Prostate gland (tissue), 2 donors: ENCODE measurements at regions not wholly inside any gene's neighbourhood (a gene's known extent, or its start where the extent isn't known, plus 50 kb on each side); places are given as distances from the start of the nearest gene placed in this dataset.

Experiments
- POLR2A ChIP-seq: fragments of 450-650 bp; IDR thresholded peaks from one replicate; pipeline ENCODE4 v1.6.1; 2016; ENCODE audit warnings: antibody characterized with exemption, mild to moderate bottlenecking
- POLR2AphosphoS5 ChIP-seq: sonication (generic); formaldehyde crosslinking; IDR thresholded peaks from one replicate; pipeline ENCODE4 v1.6.1; 2017; ENCODE audit warnings: antibody characterized with exemption
- TF ChIP-seq, protein P1 (sequence below), 4 experiments: fragments of 200-600 bp in 2 of 4; fragments of 450-650 bp in 2 of 4; sonication (generic) in 2 of 4; IDR thresholded peaks; 1 replicate in 3 of 4; 2 replicates in 1 of 4; pipeline ENCODE4 v1.5.1; 2016 to 2019; ENCODE audit warnings: antibody characterized with exemption in 4 of 4, mild to moderate bottlenecking in 2 of 4, moderate library complexity in 2 of 4

DNA sequence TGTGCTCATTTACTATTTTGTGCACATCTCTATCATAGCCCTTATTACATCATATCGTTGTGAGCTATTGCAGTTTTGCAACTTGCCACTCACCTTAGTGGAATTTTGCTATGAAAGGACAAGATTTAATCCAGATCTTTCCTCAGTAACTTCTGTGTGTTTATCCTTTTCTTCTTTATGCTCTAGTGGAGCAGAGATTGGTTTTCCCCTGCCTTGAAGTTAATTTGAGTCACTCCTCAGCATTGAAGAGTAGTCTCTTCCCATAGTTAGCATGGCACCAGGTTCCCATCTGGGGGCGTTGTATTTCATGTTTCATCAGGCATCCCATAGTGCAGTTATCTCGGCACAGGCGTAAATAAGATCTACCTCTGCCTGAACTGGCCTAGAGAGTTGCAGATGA is 510.4 kb downstream of the PSAT1 start:
- TF ChIP-seq, protein P1, sequence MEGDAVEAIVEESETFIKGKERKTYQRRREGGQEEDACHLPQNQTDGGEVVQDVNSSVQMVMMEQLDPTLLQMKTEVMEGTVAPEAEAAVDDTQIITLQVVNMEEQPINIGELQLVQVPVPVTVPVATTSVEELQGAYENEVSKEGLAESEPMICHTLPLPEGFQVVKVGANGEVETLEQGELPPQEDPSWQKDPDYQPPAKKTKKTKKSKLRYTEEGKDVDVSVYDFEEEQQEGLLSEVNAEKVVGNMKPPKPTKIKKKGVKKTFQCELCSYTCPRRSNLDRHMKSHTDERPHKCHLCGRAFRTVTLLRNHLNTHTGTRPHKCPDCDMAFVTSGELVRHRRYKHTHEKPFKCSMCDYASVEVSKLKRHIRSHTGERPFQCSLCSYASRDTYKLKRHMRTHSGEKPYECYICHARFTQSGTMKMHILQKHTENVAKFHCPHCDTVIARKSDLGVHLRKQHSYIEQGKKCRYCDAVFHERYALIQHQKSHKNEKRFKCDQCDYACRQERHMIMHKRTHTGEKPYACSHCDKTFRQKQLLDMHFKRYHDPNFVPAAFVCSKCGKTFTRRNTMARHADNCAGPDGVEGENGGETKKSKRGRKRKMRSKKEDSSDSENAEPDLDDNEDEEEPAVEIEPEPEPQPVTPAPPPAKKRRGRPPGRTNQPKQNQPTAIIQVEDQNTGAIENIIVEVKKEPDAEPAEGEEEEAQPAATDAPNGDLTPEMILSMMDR (IDR thresholded peaks at IDR 0.05): no peak
- TF ChIP-seq POLR2AphosphoS5: no peak
- no peak for TF ChIP-seq POLR2A
